Liver (tissue), 8 donors: ENCODE measurements at regions not wholly inside any gene's neighbourhood (a gene's known extent, or its start where the extent isn't known, plus 50 kb on each side); places are given as distances from the start of the nearest gene placed in this dataset.

Experiments
- DNase-seq: peaks from one replicate; pipeline ENCODE4 v3.0.0-alpha.2; 2017; ENCODE audit warnings: low spot score
- H3K27ac ChIP-seq, 2 donors: one replicate each; pipeline ENCODE4 v1.7.0; 2013; ENCODE audit warnings: inconsistent platforms in 2 of 2, low read length in 2 of 2, control low read depth in 1 of 2, low read depth in 1 of 2, mild to moderate bottlenecking in 1 of 2
- H3K27me3 ChIP-seq, 4 donors: one replicate each; pipeline versions ENCODE4 v1.6.1 to v1.7.0; 2013; ENCODE audit warnings: low read length in 3 of 4, inconsistent platforms in 1 of 4, mild to moderate bottlenecking in 1 of 4, moderate library complexity in 1 of 4; ENCODE audit not compliant: control insufficient read depth in 4 of 4, insufficient read depth in 4 of 4
- H3K36me3 ChIP-seq, 4 donors: one replicate each; pipeline versions ENCODE4 v1.6.1 to v1.7.0; 2013; ENCODE audit warnings: low read length in 3 of 4, mild to moderate bottlenecking in 3 of 4, low read depth in 1 of 4, moderate library complexity in 1 of 4; ENCODE audit not compliant: control insufficient read depth in 4 of 4, insufficient read depth in 3 of 4
- H3K4me1 ChIP-seq, 4 donors: one replicate each; pipeline versions ENCODE4 v1.6.1 to v1.7.0; 2013; ENCODE audit warnings: low read length in 3 of 4, mild to moderate bottlenecking in 3 of 4, moderate library complexity in 1 of 4; ENCODE audit not compliant: control insufficient read depth in 4 of 4, insufficient read depth in 4 of 4
- H3K4me3 ChIP-seq, 3 donors: one replicate each; pipeline versions ENCODE4 v1.6.1 to v1.7.0; 2013; ENCODE audit warnings: low read length in 3 of 3, control low read depth in 1 of 3, low read depth in 1 of 3, mild to moderate bottlenecking in 1 of 3
- H3K9ac ChIP-seq, 2 donors: one replicate each; pipeline ENCODE4 v1.7.0; 2013; ENCODE audit warnings: low read length in 2 of 2, mild to moderate bottlenecking in 2 of 2, moderate library complexity in 2 of 2, control low read depth in 1 of 2, low read depth in 1 of 2
- H3K9me3 ChIP-seq, 4 donors: one replicate each; pipeline versions ENCODE4 v1.6.1 to v1.7.0; 2013; ENCODE audit warnings: low read length in 3 of 4; ENCODE audit not compliant: control insufficient read depth in 4 of 4
- ATF3 ChIP-seq: IDR thresholded peaks from 2 replicates; pipeline ENCODE4 v1.6.1; 2016; ENCODE audit warnings: antibody characterized with exemption
- CTCF ChIP-seq: fragments of 150-350 bp; IDR thresholded peaks from 2 replicates; pipeline ENCODE4 v1.5.1; 2017; ENCODE audit warnings: improper control_type of control experiment, low read depth, low read length; ENCODE audit not compliant: missing input control
- EGR1 ChIP-seq, 2 donors: IDR thresholded peaks; 2 replicates each; pipeline ENCODE4 v1.6.1; 2016 to 2018; ENCODE audit warnings: antibody characterized with exemption in 2 of 2, low read depth in 2 of 2
- FOXA1 ChIP-seq: IDR thresholded peaks from 2 replicates; pipeline ENCODE4 v1.6.1; 2016; ENCODE audit warnings: antibody characterized with exemption
- FOXA2 ChIP-seq: IDR thresholded peaks from 2 replicates; pipeline ENCODE4 v1.6.1; 2016; ENCODE audit warnings: antibody characterized with exemption
- GABPA ChIP-seq, 2 donors: IDR thresholded peaks in 1 of 2; conservative IDR thresholded peaks in 1 of 2; 2 replicates each; pipeline ENCODE4 v1.6.1; 2016; ENCODE audit warnings: antibody characterized with exemption in 2 of 2, mild to moderate bottlenecking in 1 of 2, moderate library complexity in 1 of 2
- HNF4A ChIP-seq, 2 donors: conservative IDR thresholded peaks; 2 replicates each; pipeline ENCODE4 v1.6.1; 2016; ENCODE audit warnings: antibody characterized with exemption in 2 of 2, mild to moderate bottlenecking in 2 of 2
- HNF4G ChIP-seq: IDR thresholded peaks from 2 replicates; pipeline ENCODE4 v1.6.1; 2016; ENCODE audit warnings: antibody characterized with exemption
- JUND ChIP-seq, 2 donors: IDR thresholded peaks; 2 replicates each; pipeline ENCODE4 v1.6.1; 2016; ENCODE audit warnings: antibody characterized with exemption in 2 of 2
- MAX ChIP-seq: IDR thresholded peaks from 2 replicates; pipeline ENCODE4 v1.6.1; 2016; ENCODE audit warnings: antibody characterized with exemption
- NR2F2 ChIP-seq: IDR thresholded peaks from 2 replicates; pipeline ENCODE4 v1.6.1; 2016; ENCODE audit warnings: antibody characterized with exemption
- RAD21 ChIP-seq, 2 donors: IDR thresholded peaks; 2 replicates each; pipeline ENCODE4 v1.6.1; 2016; ENCODE audit warnings: antibody characterized with exemption in 2 of 2, mild to moderate bottlenecking in 2 of 2
- REST ChIP-seq: IDR thresholded peaks from 2 replicates; pipeline ENCODE4 v1.6.1; 2016; ENCODE audit warnings: antibody characterized with exemption, mild to moderate bottlenecking
- RXRA ChIP-seq, 2 donors: IDR thresholded peaks; 2 replicates each; pipeline ENCODE4 v1.6.1; 2017 to 2018; ENCODE audit warnings: antibody characterized with exemption in 2 of 2, mild to moderate bottlenecking in 1 of 2
- SP1 ChIP-seq: IDR thresholded peaks from 2 replicates; pipeline ENCODE4 v1.6.1; 2018; ENCODE audit warnings: antibody characterized with exemption, mild to moderate bottlenecking
- TAF1 ChIP-seq: conservative IDR thresholded peaks from 2 replicates; pipeline ENCODE4 v1.6.1; 2016; ENCODE audit warnings: antibody characterized with exemption, mild to moderate bottlenecking
- YY1 ChIP-seq: IDR thresholded peaks from 2 replicates; pipeline ENCODE4 v1.6.1; 2016; ENCODE audit warnings: antibody characterized with exemption, mild to moderate bottlenecking
- ZBTB33 ChIP-seq: IDR thresholded peaks from 2 replicates; pipeline ENCODE4 v1.6.1; 2016; ENCODE audit warnings: antibody characterized with exemption
- WGBS: extraction: QIAGEN DNeasy Blood & Tissue Kit; methylation state at CpG from one replicate; pipeline ENCODE4 v1.1.7; 2013; 5-methylcytosine and 5-hydroxymethylcytosine counted together
- donor health status: healthy.
- donor health status: healthy.
- donor health status: healthy.
- donor health status: healthy.
- donor health status: healthy.

- TF ChIP-seq YY1, result no peak
- TF ChIP-seq CTCF, result no peak
- TF ChIP-seq SP1, result no peak
- no peak for TF ChIP-seq NR2F2
- no peak for TF ChIP-seq HNF4G
- no peak for TF ChIP-seq JUND (IDR thresholded peaks at IDR 0.05)
- TF ChIP-seq RAD21 (IDR thresholded peaks at IDR 0.05), result no peak
Measured at GRCh38 chr3:148186881-148187280, 510.8 kb upstream of the AGTR1 start (continued).

GRCh38 chr3:148187296-148187695, 510.4 kb upstream of the AGTR1 start:
- TF ChIP-seq JUND (IDR thresholded peaks at IDR 0.05) (no peak), RAD21 (IDR thresholded peaks at IDR 0.05) (no peak), GABPA (IDR thresholded peaks at IDR 0.05 in 1 of 2, conservative IDR thresholded peaks at IDR 0.05 in 1 of 2) (no peak), TAF1 (no peak), EGR1 (IDR thresholded peaks at IDR 0.05; ENCODE audit: low read depth in 2 of 2) (no peak)
- no peak for DNase-seq
- no peak overlapping the region for H3K27ac ChIP-seq
- no peak overlapping the region for H3K9ac ChIP-seq
- H3K27me3 ChIP-seq, result no peaks in the 10 kb centered on the region
- H3K9me3 ChIP-seq, result no peaks in the 10 kb centered on the region
- no peaks in the 10 kb centered on the region for H3K36me3 ChIP-seq
- no peaks in the 10 kb centered on the region for H3K4me1 ChIP-seq
- H3K4me3 ChIP-seq, result no peak overlapping the region

- H3K9ac ChIP-seq, result no peak overlapping the region
- TF ChIP-seq TAF1 (no peak), REST (no peak), CTCF (no peak), FOXA1 (no peak), RAD21 (IDR thresholded peaks at IDR 0.05) (no peak), JUND (IDR thresholded peaks at IDR 0.05) (no peak), GABPA (IDR thresholded peaks at IDR 0.05 in 1 of 2, conservative IDR thresholded peaks at IDR 0.05 in 1 of 2) (no peak), ZBTB33 (no peak), RXRA (IDR thresholded peaks at IDR 0.05) (no peak), ATF3 (no peak), HNF4A (conservative IDR thresholded peaks at IDR 0.05) (no peak), MAX (no peak), FOXA2 (no peak), SP1 (no peak), NR2F2 (no peak), EGR1 (IDR thresholded peaks at IDR 0.05; ENCODE audit: low read depth in 2 of 2) (no peak), YY1 (no peak), HNF4G (no peak)
- H3K9me3 ChIP-seq, result peaks cover 0 to 3% (median 0%) of the 10 kb centered on the region in 4 donors
- H3K4me3 ChIP-seq, result no peak overlapping the region
- no peak for DNase-seq
- no peaks in the 10 kb centered on the region for H3K4me1 ChIP-seq
- H3K27me3 ChIP-seq, result no peaks in the 10 kb centered on the region
- WGBS, result 35% methylated on average over 1 of the region's 1 CpG
- no peaks in the 10 kb centered on the region for H3K36me3 ChIP-seq
- H3K27ac ChIP-seq, result no peak overlapping the region
Measured at GRCh38 chr3:148190441-148190990, 507.2 kb upstream of the AGTR1 start.
